Sigmoid colon (tissue), 6 donors: ENCODE measurements at regions not wholly inside any gene's neighbourhood (a gene's known extent, or its start where the extent isn't known, plus 50 kb on each side); places are given as distances from the start of the nearest gene placed in this dataset.

Experiments used
- DNase-seq: peaks from one replicate; pipeline ENCODE4 v3.0.0-alpha.2; 2019
- H3K27ac ChIP-seq, 4 donors: fragments of 200-600 bp; sonication (generic); one replicate each; pipeline ENCODE4 v1.5.1; 2016 to 2019; ENCODE audit warnings: mild to moderate bottlenecking in 1 of 4
- H3K27me3 ChIP-seq, 3 donors: fragments of 200-600 bp; sonication (generic); one replicate each; pipeline ENCODE4 v1.5.1; 2019; ENCODE audit warnings: mild to moderate bottlenecking in 1 of 3
- H3K36me3 ChIP-seq, 4 donors: fragments of 200-600 bp; sonication (generic); one replicate each; pipeline ENCODE4 v1.5.1; 2016 to 2019
- H3K4me1 ChIP-seq, 4 donors: fragments of 200-600 bp; sonication (generic); one replicate each; pipeline ENCODE4 v1.5.1; 2017 to 2019
- H3K4me3 ChIP-seq, 4 donors: fragments of 200-600 bp; sonication (generic); one replicate each; pipeline ENCODE4 v1.5.1; 2017 to 2019; ENCODE audit warnings: mild to moderate bottlenecking in 2 of 4, moderate library complexity in 1 of 4
- H3K9me3 ChIP-seq, 4 donors: fragments of 200-600 bp in 3 of 4; sonication (generic) in 3 of 4; one replicate each; pipeline versions ENCODE4 v1.5.1 to v1.6.1; 2013 to 2019
- EP300 ChIP-seq, 4 donors: sonication (generic); formaldehyde crosslinking; IDR thresholded peaks; one replicate each; pipeline ENCODE4 v1.6.1; 2017; ENCODE audit warnings: antibody characterized with exemption in 4 of 4
- POLR2A ChIP-seq, 2 donors: fragments of 450-650 bp; IDR thresholded peaks; one replicate each; pipeline ENCODE4 v1.6.1; 2016; ENCODE audit warnings: antibody characterized with exemption in 2 of 2, mild to moderate bottlenecking in 2 of 2, moderate library complexity in 2 of 2
- POLR2AphosphoS5 ChIP-seq, 4 donors: sonication (generic); formaldehyde crosslinking; IDR thresholded peaks; one replicate each; pipeline ENCODE4 v1.6.1; 2017; ENCODE audit warnings: antibody characterized with exemption in 4 of 4
- WGBS, 2 donors: extraction: QIAGEN DNeasy Blood & Tissue Kit; methylation state at CpG; one replicate each; pipeline ENCODE4 v1.1.7; 2013; 5-methylcytosine and 5-hydroxymethylcytosine counted together
- intact Hi-C: fragments of 100-400 bp; cut with DNase I; formaldehyde crosslinking; loops from one replicate; pipeline ENCODE4 v1.15.1; 2023
- TF ChIP-seq, protein P1 (sequence below), 4 experiments: fragments of 450-650 bp in 3 of 4; fragments of 200-600 bp in 1 of 4; IDR thresholded peaks; one replicate each; pipeline ENCODE4 v1.5.1; 2016 to 2019; ENCODE audit warnings: antibody characterized with exemption in 4 of 4, mild to moderate bottlenecking in 3 of 4, moderate library complexity in 2 of 4
- donor health status: healthy with polysubstance abuse.
- donor health status: healthy.

DNA sequence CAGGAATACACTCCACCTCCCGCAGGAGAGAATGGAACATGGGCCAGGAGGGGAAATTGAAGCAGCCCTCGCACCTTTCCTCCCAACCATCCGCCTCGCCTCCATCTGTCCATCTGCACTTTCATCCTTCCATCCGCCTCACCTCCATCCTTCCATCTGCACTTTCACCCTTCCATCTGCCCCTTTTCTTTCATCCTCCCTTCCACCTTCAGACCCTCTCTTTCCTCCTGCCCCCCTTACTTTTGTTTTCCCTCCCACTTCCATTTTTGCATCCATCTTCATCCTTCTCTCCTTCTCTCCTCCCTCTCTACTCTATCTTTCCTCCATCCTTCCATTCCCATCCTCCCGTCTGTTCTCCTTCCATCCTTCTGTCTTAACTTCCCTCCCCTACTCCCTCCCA is 92.2 kb upstream of the ZNF536 start:
- no peaks in the 10 kb centered on the region for H3K9me3 ChIP-seq
- intact Hi-C loops = no loop called here
- no peak overlapping the region for H3K4me3 ChIP-seq
- H3K4me1 ChIP-seq = no peaks in the 10 kb centered on the region
- H3K27me3 ChIP-seq = peaks cover 0 to 18% (median 0%) of the 10 kb centered on the region in 3 donors
- H3K36me3 ChIP-seq = no peaks in the 10 kb centered on the region
- TF ChIP-seq, protein P1, sequence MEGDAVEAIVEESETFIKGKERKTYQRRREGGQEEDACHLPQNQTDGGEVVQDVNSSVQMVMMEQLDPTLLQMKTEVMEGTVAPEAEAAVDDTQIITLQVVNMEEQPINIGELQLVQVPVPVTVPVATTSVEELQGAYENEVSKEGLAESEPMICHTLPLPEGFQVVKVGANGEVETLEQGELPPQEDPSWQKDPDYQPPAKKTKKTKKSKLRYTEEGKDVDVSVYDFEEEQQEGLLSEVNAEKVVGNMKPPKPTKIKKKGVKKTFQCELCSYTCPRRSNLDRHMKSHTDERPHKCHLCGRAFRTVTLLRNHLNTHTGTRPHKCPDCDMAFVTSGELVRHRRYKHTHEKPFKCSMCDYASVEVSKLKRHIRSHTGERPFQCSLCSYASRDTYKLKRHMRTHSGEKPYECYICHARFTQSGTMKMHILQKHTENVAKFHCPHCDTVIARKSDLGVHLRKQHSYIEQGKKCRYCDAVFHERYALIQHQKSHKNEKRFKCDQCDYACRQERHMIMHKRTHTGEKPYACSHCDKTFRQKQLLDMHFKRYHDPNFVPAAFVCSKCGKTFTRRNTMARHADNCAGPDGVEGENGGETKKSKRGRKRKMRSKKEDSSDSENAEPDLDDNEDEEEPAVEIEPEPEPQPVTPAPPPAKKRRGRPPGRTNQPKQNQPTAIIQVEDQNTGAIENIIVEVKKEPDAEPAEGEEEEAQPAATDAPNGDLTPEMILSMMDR (IDR thresholded peaks at IDR 0.05) = no peak
- TF ChIP-seq POLR2A (IDR thresholded peaks at IDR 0.05) (no peak), EP300 (IDR thresholded peaks at IDR 0.05) (no peak), POLR2AphosphoS5 (IDR thresholded peaks at IDR 0.05) (no peak)
- no peak for DNase-seq
- no peak overlapping the region for H3K27ac ChIP-seq
- 80 to 85% methylated on average over 6 of the region's 6 CpGs for WGBS, 2 donors

- no peaks in the 10 kb centered on the region for H3K36me3 ChIP-seq
- peaks cover 0 to 23% (median 0%) of the 10 kb centered on the region in 3 donors for H3K27me3 ChIP-seq
- TF ChIP-seq, protein P1 (IDR thresholded peaks at IDR 0.05) = no peak
- no peak for TF ChIP-seq POLR2A (IDR thresholded peaks at IDR 0.05)
- no peak for TF ChIP-seq POLR2AphosphoS5 (IDR thresholded peaks at IDR 0.05)
- TF ChIP-seq EP300 (IDR thresholded peaks at IDR 0.05) = no peak
- no peaks in the 10 kb centered on the region for H3K4me1 ChIP-seq
- WGBS, 2 donors = 79 to 82% methylated on average over 7 of the region's 7 CpGs
- no peak for DNase-seq
- intact Hi-C loops = no loop called here
- no peak overlapping the region for H3K27ac ChIP-seq
- no peaks in the 10 kb centered on the region for H3K9me3 ChIP-seq
- H3K4me3 ChIP-seq = no peak overlapping the region
Measured at GRCh38 chr19:30281906-30282305, 90.3 kb upstream of the ZNF536 start.

GRCh38 chr19:30283556-30283955 is 88.6 kb upstream of the ZNF536 start:
- WGBS, 2 donors = 67 to 85% methylated on average over 2 of the region's 2 CpGs
- intact Hi-C loops = no loop called here
- no peaks in the 10 kb centered on the region for H3K36me3 ChIP-seq

GRCh38 chr19:30284209-30284608 is 88.0 kb upstream of the ZNF536 start:
- intact Hi-C loops = no loop called here
- H3K4me3 ChIP-seq = no peak overlapping the region
- 85 to 86% methylated on average over 6 of the region's 6 CpGs for WGBS, 2 donors
- H3K27me3 ChIP-seq = peaks cover 0 to 23% (median 0%) of the 10 kb centered on the region in 3 donors
- H3K36me3 ChIP-seq = no peaks in the 10 kb centered on the region
- no peak overlapping the region for H3K27ac ChIP-seq
- no peak for DNase-seq
- no peak for TF ChIP-seq EP300 (IDR thresholded peaks at IDR 0.05)
- TF ChIP-seq, protein P1 (IDR thresholded peaks at IDR 0.05) = no peak
- TF ChIP-seq POLR2AphosphoS5 (IDR thresholded peaks at IDR 0.05) = no peak
- TF ChIP-seq POLR2A (IDR thresholded peaks at IDR 0.05) = no peak
- H3K9me3 ChIP-seq = no peaks in the 10 kb centered on the region
- H3K4me1 ChIP-seq = no peaks in the 10 kb centered on the region

More at GRCh38 chr19:30283556-30283955, 88.6 kb upstream of the ZNF536 start:
- TF ChIP-seq POLR2A (IDR thresholded peaks at IDR 0.05) (no peak), EP300 (IDR thresholded peaks at IDR 0.05) (no peak), POLR2AphosphoS5 (IDR thresholded peaks at IDR 0.05) (no peak)
- TF ChIP-seq, protein P1 (IDR thresholded peaks at IDR 0.05) = no peak
- no peaks in the 10 kb centered on the region for H3K9me3 ChIP-seq
- no peak overlapping the region for H3K4me3 ChIP-seq
- H3K27me3 ChIP-seq = peaks cover 0 to 23% (median 0%) of the 10 kb centered on the region in 3 donors
- H3K4me1 ChIP-seq = no peaks in the 10 kb centered on the region
- no peak overlapping the region for H3K27ac ChIP-seq
- DNase-seq = no peak

GRCh38 chr19:30284885-30285284 is 87.3 kb upstream of the ZNF536 start:
- TF ChIP-seq POLR2A (IDR thresholded peaks at IDR 0.05) (no peak), EP300 (IDR thresholded peaks at IDR 0.05) (no peak), POLR2AphosphoS5 (IDR thresholded peaks at IDR 0.05) (no peak)
- TF ChIP-seq, protein P1 (IDR thresholded peaks at IDR 0.05) = no peak
- Histone ChIP-seq H3K9me3 (no peaks in the 10 kb centered on the region), H3K27me3 (peaks cover 0 to 23% (median 0%) of the 10 kb centered on the region in 3 donors), H3K4me1 (no peaks in the 10 kb centered on the region), H3K4me3 (no peak overlapping the region), H3K27ac (no peak overlapping the region), H3K36me3 (no peaks in the 10 kb centered on the region)
- intact Hi-C loops = no loop called here
- DNase-seq = no peak
- WGBS, 2 donors = 62 to 72% methylated on average over 3 of the region's 3 CpGs
